ENCODE measurements at regions not wholly inside any gene's neighbourhood (a gene's known extent, or its start where the extent isn't known, plus 50 kb on each side); places are given as distances from the start of the nearest gene placed in this dataset.
"Not testable (repeated sequence)": the region's sequence is repeated elsewhere in the genome, so short reads cannot be mapped to it uniquely, and the experiment has no call there.

DNA sequence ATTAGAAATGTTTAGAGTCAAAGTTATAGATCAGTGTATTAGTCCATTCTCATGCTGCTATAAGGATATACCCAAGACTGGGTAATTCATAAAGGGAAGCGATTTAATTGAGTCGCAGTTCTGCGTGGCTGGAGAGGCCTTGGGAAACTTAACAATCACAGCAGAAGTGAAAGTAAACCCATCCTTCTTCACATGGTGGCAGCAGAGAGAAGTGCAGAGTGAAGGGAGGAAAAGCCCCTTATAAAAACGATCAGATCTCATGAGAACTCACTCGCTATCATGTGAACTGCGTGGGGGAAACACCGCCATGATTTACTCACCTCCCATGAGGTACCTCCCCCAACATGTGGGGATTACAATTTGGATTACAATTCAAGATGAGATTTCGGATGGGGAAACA is 871.5 kb downstream of the DIPK2A start:
- TF ChIP-seq, protein P1, sequence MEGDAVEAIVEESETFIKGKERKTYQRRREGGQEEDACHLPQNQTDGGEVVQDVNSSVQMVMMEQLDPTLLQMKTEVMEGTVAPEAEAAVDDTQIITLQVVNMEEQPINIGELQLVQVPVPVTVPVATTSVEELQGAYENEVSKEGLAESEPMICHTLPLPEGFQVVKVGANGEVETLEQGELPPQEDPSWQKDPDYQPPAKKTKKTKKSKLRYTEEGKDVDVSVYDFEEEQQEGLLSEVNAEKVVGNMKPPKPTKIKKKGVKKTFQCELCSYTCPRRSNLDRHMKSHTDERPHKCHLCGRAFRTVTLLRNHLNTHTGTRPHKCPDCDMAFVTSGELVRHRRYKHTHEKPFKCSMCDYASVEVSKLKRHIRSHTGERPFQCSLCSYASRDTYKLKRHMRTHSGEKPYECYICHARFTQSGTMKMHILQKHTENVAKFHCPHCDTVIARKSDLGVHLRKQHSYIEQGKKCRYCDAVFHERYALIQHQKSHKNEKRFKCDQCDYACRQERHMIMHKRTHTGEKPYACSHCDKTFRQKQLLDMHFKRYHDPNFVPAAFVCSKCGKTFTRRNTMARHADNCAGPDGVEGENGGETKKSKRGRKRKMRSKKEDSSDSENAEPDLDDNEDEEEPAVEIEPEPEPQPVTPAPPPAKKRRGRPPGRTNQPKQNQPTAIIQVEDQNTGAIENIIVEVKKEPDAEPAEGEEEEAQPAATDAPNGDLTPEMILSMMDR (optimal IDR thresholded peaks at IDR 0.05 in 1 of 3, IDR thresholded peaks at IDR 0.05 in 1 of 3, conservative IDR thresholded peaks at IDR 0.05 in 1 of 3; ENCODE audit: extremely low read depth in 1 of 3, insufficient read depth in 2 of 3, low read length in 3 of 3) = no peak
- no peak for TF ChIP-seq EZH2 (IDR thresholded peaks at IDR 0.05; ENCODE audit: low read length)
- no peaks in the 10 kb centered on the region for H3K4me1 ChIP-seq (ENCODE audit: control insufficient read depth, extremely low read depth, insufficient read depth, low read length)
- H4K20me1 ChIP-seq (ENCODE audit: control insufficient read depth, extremely low read depth, insufficient read depth, low read length) = no peaks in the 10 kb centered on the region
- no peaks in the 10 kb centered on the region for H3K36me3 ChIP-seq (ENCODE audit: control insufficient read depth in 2 of 2, extremely low read depth in 1 of 2, insufficient read depth in 2 of 2, low read length in 2 of 2)
- dilution Hi-C loops (cut with MboI; ENCODE audit: extremely low pct_ligation_motif_present, low sequenced_read_pairs) = no loop called here
- no peak overlapping the region for H3K9ac ChIP-seq (ENCODE audit: control insufficient read depth, extremely low read depth, insufficient read depth, low read length)
- H3K27ac ChIP-seq (ENCODE audit: control insufficient read depth, insufficient read depth, low read length) = no peak overlapping the region
- FAIRE-seq = no peak
- H3K27me3 ChIP-seq (ENCODE audit: control insufficient read depth, extremely low read depth, insufficient read depth, low read length) = no peaks in the 10 kb centered on the region
- no peak overlapping the region for H3K4me2 ChIP-seq (ENCODE audit: control insufficient read depth, extremely low read depth, insufficient read depth, low read depth, low read length)
- H2AFZ ChIP-seq (ENCODE audit: control insufficient read depth, low read length) = no peak overlapping the region
- DNase-seq (ENCODE audit: low read depth, low spot score) = no peak
- no peaks in the 10 kb centered on the region for H3K9me3 ChIP-seq (ENCODE audit: control insufficient read depth, low read depth, low read length)
- H3K9me1 ChIP-seq (ENCODE audit: control insufficient read depth, extremely low read depth, insufficient read depth, low read length) = no peaks in the 10 kb centered on the region
- no peak overlapping the region for H3K4me3 ChIP-seq (ENCODE audit: control insufficient read depth in 2 of 3, extremely low read depth in 1 of 3, insufficient read depth in 2 of 3, low read depth in 1 of 3, low read length in 3 of 3)
- H3K79me2 ChIP-seq (ENCODE audit: control insufficient read depth, insufficient read depth, low read length) = no peaks in the 10 kb centered on the region

DNA sequence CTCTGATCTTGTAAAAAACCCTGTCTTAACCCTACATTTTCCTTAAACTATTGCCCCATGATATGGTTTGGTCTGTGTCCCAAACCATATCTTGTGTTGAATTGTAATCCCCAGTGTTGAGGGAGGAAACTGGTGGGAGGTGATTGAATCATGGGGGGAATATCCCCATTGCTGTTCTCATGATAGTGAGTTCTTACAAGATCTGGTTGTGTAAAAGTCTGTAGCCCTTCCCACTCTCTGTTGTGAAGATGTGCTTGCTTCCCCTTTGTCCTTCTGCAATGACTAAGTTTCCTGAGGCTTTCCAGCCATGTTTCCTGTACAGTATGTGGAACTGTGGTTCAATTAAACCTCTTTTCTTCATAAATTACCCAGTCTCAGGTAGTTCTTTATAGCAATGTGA is 881.4 kb downstream of the DIPK2A start:
- H3K4me1 ChIP-seq (ENCODE audit: control insufficient read depth, extremely low read depth, insufficient read depth, low read length) = no peaks in the 10 kb centered on the region
- DNase-seq (ENCODE audit: low read depth, low spot score) (no peak), FAIRE-seq (no peak)
- dilution Hi-C loops (cut with MboI; ENCODE audit: extremely low pct_ligation_motif_present, low sequenced_read_pairs) = no loop called here
- H3K36me3 ChIP-seq (ENCODE audit: control insufficient read depth in 2 of 2, extremely low read depth in 1 of 2, insufficient read depth in 2 of 2, low read length in 2 of 2) = no peaks in the 10 kb centered on the region
- H3K27me3 ChIP-seq (ENCODE audit: control insufficient read depth, extremely low read depth, insufficient read depth, low read length) = no peaks in the 10 kb centered on the region
- H3K9ac ChIP-seq (ENCODE audit: control insufficient read depth, extremely low read depth, insufficient read depth, low read length) = no peak overlapping the region
- H4K20me1 ChIP-seq (ENCODE audit: control insufficient read depth, extremely low read depth, insufficient read depth, low read length) = no peaks in the 10 kb centered on the region
- H3K9me1 ChIP-seq (ENCODE audit: control insufficient read depth, extremely low read depth, insufficient read depth, low read length) = no peaks in the 10 kb centered on the region
- H2AFZ ChIP-seq (ENCODE audit: control insufficient read depth, low read length) = no peak overlapping the region
- H3K79me2 ChIP-seq (ENCODE audit: control insufficient read depth, insufficient read depth, low read length) = no peaks in the 10 kb centered on the region
- no peaks in the 10 kb centered on the region for H3K9me3 ChIP-seq (ENCODE audit: control insufficient read depth, low read depth, low read length)
- no peak overlapping the region for H3K27ac ChIP-seq (ENCODE audit: control insufficient read depth, insufficient read depth, low read length)
- TF ChIP-seq EZH2 (IDR thresholded peaks at IDR 0.05; ENCODE audit: low read length) = no peak
- TF ChIP-seq, protein P1 (optimal IDR thresholded peaks at IDR 0.05 in 1 of 3, IDR thresholded peaks at IDR 0.05 in 1 of 3, conservative IDR thresholded peaks at IDR 0.05 in 1 of 3; ENCODE audit: extremely low read depth in 1 of 3, insufficient read depth in 2 of 3, low read length in 3 of 3) = no peak
- no peak overlapping the region for H3K4me3 ChIP-seq (ENCODE audit: control insufficient read depth in 2 of 3, extremely low read depth in 1 of 3, insufficient read depth in 2 of 3, low read depth in 1 of 3, low read length in 3 of 3)
- no peak overlapping the region for H3K4me2 ChIP-seq (ENCODE audit: control insufficient read depth, extremely low read depth, insufficient read depth, low read depth, low read length)

DNA sequence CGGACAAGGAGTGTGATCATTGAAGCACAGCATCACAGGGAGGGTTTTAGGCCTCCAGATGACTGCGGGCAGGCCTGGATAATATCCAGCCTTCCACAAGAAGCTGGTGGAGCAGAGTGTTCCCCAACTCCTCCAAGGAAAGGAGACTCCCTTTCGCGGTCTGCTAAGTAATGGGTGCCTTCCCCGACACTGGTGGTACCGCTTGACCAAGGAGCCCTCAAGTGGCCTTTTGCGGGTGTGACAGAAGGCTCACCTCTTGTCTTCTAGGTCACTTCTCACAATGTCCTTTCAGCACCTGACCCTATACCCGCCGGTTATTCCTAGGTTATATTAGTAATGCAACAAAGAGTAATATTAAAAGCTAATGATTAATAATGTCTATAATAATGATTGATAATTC is 882.4 kb downstream of the DIPK2A start:
- H3K27me3 ChIP-seq (ENCODE audit: control insufficient read depth, extremely low read depth, insufficient read depth, low read length); H3K9ac ChIP-seq (ENCODE audit: control insufficient read depth, extremely low read depth, insufficient read depth, low read length); H3K27ac ChIP-seq (ENCODE audit: control insufficient read depth, insufficient read depth, low read length); H3K4me3 ChIP-seq (ENCODE audit: control insufficient read depth in 2 of 3, extremely low read depth in 1 of 3, insufficient read depth in 2 of 3, low read depth in 1 of 3, low read length in 3 of 3); H3K36me3 ChIP-seq (ENCODE audit: control insufficient read depth in 2 of 2, extremely low read depth in 1 of 2, insufficient read depth in 2 of 2, low read length in 2 of 2); H3K9me1 ChIP-seq (ENCODE audit: control insufficient read depth, extremely low read depth, insufficient read depth, low read length); H3K4me1 ChIP-seq (ENCODE audit: control insufficient read depth, extremely low read depth, insufficient read depth, low read length); H4K20me1 ChIP-seq (ENCODE audit: control insufficient read depth, extremely low read depth, insufficient read depth, low read length); H3K4me2 ChIP-seq (ENCODE audit: control insufficient read depth, extremely low read depth, insufficient read depth, low read depth, low read length); H3K79me2 ChIP-seq (ENCODE audit: control insufficient read depth, insufficient read depth, low read length); FAIRE-seq; H2AFZ ChIP-seq (ENCODE audit: control insufficient read depth, low read length); H3K9me3 ChIP-seq (ENCODE audit: control insufficient read depth, low read depth, low read length); dilution Hi-C loops (cut with MboI; ENCODE audit: extremely low pct_ligation_motif_present, low sequenced_read_pairs); DNase-seq (ENCODE audit: low read depth, low spot score): not testable (repeated sequence)
